ENCODE measurements at regions not wholly inside any gene's neighbourhood (a gene's known extent, or its start where the extent isn't known, plus 50 kb on each side); places are given as distances from the start of the nearest gene placed in this dataset.

DNA sequence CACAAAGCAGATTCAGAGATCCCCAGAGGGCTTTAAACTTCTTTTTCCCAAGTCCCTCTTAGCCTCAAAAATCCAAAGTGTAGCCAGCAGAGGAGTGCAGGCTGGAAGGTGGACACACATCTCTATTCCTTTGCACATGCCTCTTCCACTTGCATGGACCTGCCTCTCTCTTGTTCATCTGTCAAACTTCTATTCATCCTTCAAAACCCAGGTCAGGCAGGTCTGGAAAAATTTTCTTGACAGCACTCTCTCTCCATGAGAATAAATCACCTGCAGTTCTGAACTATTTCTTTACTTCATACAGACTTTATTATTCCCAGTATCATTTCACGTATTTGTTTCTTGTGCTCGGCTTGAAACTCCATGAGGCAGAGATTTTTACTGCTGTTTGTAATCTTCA lies 127.5 kb downstream of the SS18 start:
- no peak overlapping the region for H3K27ac Mint-ChIP-seq (ENCODE audit: unreplicated experiment)
- H3K36me3 Mint-ChIP-seq (ENCODE audit: unreplicated experiment) = no peaks in the 10 kb centered on the region
- no peak for DNase-seq
- TF ChIP-seq, protein P1, sequence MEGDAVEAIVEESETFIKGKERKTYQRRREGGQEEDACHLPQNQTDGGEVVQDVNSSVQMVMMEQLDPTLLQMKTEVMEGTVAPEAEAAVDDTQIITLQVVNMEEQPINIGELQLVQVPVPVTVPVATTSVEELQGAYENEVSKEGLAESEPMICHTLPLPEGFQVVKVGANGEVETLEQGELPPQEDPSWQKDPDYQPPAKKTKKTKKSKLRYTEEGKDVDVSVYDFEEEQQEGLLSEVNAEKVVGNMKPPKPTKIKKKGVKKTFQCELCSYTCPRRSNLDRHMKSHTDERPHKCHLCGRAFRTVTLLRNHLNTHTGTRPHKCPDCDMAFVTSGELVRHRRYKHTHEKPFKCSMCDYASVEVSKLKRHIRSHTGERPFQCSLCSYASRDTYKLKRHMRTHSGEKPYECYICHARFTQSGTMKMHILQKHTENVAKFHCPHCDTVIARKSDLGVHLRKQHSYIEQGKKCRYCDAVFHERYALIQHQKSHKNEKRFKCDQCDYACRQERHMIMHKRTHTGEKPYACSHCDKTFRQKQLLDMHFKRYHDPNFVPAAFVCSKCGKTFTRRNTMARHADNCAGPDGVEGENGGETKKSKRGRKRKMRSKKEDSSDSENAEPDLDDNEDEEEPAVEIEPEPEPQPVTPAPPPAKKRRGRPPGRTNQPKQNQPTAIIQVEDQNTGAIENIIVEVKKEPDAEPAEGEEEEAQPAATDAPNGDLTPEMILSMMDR (IDR thresholded peaks at IDR 0.05; ENCODE audit: partially characterized antibody, unreplicated experiment) = no peak
- H3K27me3 Mint-ChIP-seq (ENCODE audit: unreplicated experiment) = no peaks in the 10 kb centered on the region
- H3K4me1 Mint-ChIP-seq (ENCODE audit: low read depth, unreplicated experiment) = no peaks in the 10 kb centered on the region
- no peaks in the 10 kb centered on the region for H3K9me3 Mint-ChIP-seq (ENCODE audit: unreplicated experiment)
- H3K4me3 Mint-ChIP-seq (ENCODE audit: unreplicated experiment) = no peak overlapping the region

DNA sequence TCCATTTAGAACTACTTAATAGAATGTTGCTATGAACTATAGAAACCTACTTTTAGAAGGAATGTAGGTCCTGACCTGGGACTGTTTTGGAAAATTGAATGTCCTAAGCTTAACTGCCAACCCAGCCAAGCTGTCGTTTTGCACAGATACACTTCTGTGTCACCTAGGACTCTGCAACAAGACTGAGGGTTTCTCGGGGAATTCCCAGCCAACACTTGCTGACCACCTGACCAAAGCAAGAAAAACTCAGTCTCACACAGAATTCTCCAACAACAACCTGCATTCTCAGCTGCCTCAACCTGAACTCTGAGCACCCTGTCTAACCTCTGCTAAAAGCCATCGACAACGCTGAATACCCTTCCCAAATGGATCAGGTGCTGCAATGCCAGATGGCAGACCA lies 128.2 kb downstream of the SS18 start:
- TF ChIP-seq, protein P1 (IDR thresholded peaks at IDR 0.05; ENCODE audit: partially characterized antibody, unreplicated experiment) = no peak
- Mint-ChIP-seq H3K4me3 (ENCODE audit: unreplicated experiment) (no peak overlapping the region), H3K27ac (ENCODE audit: unreplicated experiment) (no peak overlapping the region), H3K27me3 (ENCODE audit: unreplicated experiment) (no peaks in the 10 kb centered on the region), H3K9me3 (ENCODE audit: unreplicated experiment) (no peaks in the 10 kb centered on the region), H3K36me3 (ENCODE audit: unreplicated experiment) (no peaks in the 10 kb centered on the region), H3K4me1 (ENCODE audit: low read depth, unreplicated experiment) (peaks cover 3% of the 10 kb centered on the region)
- DNase-seq = no peak

DNA sequence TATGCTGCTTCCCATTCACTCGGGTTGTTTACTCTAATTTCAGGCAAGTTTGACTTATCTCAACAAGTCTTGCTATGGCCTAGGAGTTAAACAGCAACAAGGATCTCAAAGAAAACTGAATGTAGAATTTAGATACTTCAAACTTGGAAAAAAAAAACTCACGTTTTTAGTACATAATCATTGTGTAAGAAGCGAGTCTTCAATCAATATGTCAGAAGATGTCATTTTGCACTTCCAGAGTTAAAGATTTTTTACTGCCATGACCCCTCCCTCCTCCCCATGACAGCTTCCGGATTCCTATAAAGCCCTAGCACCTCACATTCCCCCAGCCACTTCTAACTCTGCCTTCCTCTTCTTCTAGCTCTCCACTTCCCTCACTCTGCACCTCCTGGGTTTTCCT lies 133.4 kb downstream of the SS18 start:
- H3K27ac Mint-ChIP-seq (ENCODE audit: unreplicated experiment) = no peak overlapping the region
- H3K9me3 Mint-ChIP-seq (ENCODE audit: unreplicated experiment) = no peaks in the 10 kb centered on the region
- H3K4me1 Mint-ChIP-seq (ENCODE audit: low read depth, unreplicated experiment) = peaks cover 4% of the 10 kb centered on the region
- TF ChIP-seq, protein P1 (IDR thresholded peaks at IDR 0.05; ENCODE audit: partially characterized antibody, unreplicated experiment) = no peak
- no peaks in the 10 kb centered on the region for H3K36me3 Mint-ChIP-seq (ENCODE audit: unreplicated experiment)
- no peaks in the 10 kb centered on the region for H3K27me3 Mint-ChIP-seq (ENCODE audit: unreplicated experiment)
- DNase-seq = no peak
- H3K4me3 Mint-ChIP-seq (ENCODE audit: unreplicated experiment) = no peak overlapping the region

DNA sequence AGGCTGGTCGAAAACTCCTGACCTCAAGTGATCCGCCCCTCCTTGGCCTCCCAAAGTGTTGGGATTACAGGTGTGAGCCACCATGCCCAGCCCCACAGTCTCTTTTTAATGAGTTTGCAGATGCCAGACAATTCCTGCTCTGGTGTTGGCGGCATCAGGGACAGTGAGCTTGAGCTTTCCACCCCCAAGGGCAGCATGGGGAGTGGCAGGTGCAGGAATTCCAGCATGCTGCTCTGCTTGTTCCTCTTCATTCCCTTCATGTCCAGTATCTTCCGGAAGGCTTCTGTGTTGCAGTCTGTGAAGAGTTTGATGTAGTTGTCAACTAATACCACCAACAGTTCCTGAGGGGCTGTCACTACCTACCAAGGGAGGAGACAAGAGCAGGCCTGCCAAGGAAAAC lies 137.3 kb downstream of the SS18 start:
- H3K4me3 Mint-ChIP-seq (ENCODE audit: unreplicated experiment) = no peak overlapping the region
- TF ChIP-seq, protein P1 (IDR thresholded peaks at IDR 0.05; ENCODE audit: partially characterized antibody, unreplicated experiment) = no peak
- DNase-seq = no peak
- no peaks in the 10 kb centered on the region for H3K27me3 Mint-ChIP-seq (ENCODE audit: unreplicated experiment)
- no peaks in the 10 kb centered on the region for H3K36me3 Mint-ChIP-seq (ENCODE audit: unreplicated experiment)
- H3K4me1 Mint-ChIP-seq (ENCODE audit: low read depth, unreplicated experiment) = peaks cover 4% of the 10 kb centered on the region
- no peaks in the 10 kb centered on the region for H3K9me3 Mint-ChIP-seq (ENCODE audit: unreplicated experiment)
- no peak overlapping the region for H3K27ac Mint-ChIP-seq (ENCODE audit: unreplicated experiment)

DNA sequence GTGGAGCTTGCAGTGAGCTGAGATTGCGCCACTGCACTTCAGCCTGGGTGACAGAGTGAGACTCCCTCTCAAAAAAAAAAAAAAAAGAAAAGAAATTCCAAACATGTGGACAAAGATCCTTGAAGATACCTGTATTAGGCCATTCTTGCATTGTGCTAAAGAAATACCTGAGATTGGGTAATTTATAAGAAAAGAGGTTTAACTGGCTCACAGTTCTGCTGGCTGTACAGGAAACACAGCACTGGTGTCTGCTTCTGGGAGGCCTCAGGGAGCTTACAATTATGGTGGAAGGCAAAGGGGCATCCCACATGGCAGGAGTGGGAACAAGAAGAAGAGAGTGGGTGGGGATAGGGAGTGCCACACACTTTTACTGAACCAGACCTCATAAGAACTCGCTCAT lies 140.1 kb downstream of the SS18 start:
- H3K36me3 Mint-ChIP-seq (ENCODE audit: unreplicated experiment) = peaks cover 5% of the 10 kb centered on the region
- no peak overlapping the region for H3K4me3 Mint-ChIP-seq (ENCODE audit: unreplicated experiment)
- no peaks in the 10 kb centered on the region for H3K9me3 Mint-ChIP-seq (ENCODE audit: unreplicated experiment)
- no peaks in the 10 kb centered on the region for H3K27me3 Mint-ChIP-seq (ENCODE audit: unreplicated experiment)
- TF ChIP-seq, protein P1 (IDR thresholded peaks at IDR 0.05; ENCODE audit: partially characterized antibody, unreplicated experiment) = no peak
- H3K4me1 Mint-ChIP-seq (ENCODE audit: low read depth, unreplicated experiment) = no peaks in the 10 kb centered on the region
- DNase-seq = no peak
- no peak overlapping the region for H3K27ac Mint-ChIP-seq (ENCODE audit: unreplicated experiment)

Measured in glutamatergic neuron (in vitro differentiated cells).